ENCODE measurements at regions not wholly inside any gene's neighbourhood (a gene's known extent, or its start where the extent isn't known, plus 50 kb on each side); places are given as distances from the start of the nearest gene placed in this dataset.

DNA sequence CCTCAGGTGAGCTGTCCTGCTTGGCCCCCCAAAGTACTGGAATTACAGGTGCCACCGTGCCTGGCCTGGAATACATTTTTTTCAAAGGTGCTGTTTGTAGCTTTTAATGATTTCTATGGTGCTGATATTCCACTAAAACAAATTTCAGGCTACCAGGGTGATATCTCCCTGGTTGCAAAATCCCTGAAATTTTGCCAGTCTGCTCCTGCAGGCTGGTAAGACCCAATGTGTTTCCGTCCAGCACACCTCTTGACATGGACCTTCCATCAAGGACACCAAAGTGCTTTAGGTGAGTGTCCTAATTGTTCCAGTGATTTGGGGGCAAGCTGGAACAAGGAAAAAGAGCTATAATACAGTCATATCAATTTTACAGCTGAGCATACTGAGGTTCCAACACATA lies 69.8 kb upstream of the KMT2C start:
- Histone ChIP-seq H3K9me3 (no peaks in the 10 kb centered on the region), H3K36me3 (no peaks in the 10 kb centered on the region), H3K27ac (no peak overlapping the region), H3K27me3 (no peaks in the 10 kb centered on the region), H3K4me1 (no peaks in the 10 kb centered on the region), H3K4me3 (no peak overlapping the region)
- TF ChIP-seq, protein P1, sequence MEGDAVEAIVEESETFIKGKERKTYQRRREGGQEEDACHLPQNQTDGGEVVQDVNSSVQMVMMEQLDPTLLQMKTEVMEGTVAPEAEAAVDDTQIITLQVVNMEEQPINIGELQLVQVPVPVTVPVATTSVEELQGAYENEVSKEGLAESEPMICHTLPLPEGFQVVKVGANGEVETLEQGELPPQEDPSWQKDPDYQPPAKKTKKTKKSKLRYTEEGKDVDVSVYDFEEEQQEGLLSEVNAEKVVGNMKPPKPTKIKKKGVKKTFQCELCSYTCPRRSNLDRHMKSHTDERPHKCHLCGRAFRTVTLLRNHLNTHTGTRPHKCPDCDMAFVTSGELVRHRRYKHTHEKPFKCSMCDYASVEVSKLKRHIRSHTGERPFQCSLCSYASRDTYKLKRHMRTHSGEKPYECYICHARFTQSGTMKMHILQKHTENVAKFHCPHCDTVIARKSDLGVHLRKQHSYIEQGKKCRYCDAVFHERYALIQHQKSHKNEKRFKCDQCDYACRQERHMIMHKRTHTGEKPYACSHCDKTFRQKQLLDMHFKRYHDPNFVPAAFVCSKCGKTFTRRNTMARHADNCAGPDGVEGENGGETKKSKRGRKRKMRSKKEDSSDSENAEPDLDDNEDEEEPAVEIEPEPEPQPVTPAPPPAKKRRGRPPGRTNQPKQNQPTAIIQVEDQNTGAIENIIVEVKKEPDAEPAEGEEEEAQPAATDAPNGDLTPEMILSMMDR (IDR thresholded peaks at IDR 0.05): no peak
- no peak for TF ChIP-seq EP300 (IDR thresholded peaks at IDR 0.05)
- no peak for TF ChIP-seq POLR2A (IDR thresholded peaks at IDR 0.05)
- WGBS, 2 donors: 87 to 95% methylated on average over 2 of the region's 2 CpGs
- intact Hi-C loops (cut with DNase I): no loop called here
- DNase-seq: no peak

DNA sequence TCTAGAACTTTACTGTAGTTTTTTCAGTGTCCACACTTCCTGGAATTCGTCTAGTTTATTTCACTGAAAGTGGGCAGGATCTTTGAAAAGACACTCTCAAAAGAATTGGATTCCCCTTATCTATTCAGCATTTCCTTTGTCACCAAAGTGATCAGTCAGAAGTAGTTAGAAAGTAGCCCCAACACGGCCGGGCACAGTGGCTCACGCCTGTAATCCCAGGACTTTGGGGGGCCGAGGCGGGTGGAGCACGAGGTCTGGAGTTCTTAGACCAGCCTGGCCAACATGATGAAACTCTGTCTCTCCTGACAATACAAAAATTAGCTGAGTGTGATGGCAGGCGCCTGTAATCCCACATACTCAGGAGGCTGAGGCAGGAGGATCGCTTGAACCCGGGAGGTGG lies 69.0 kb upstream of the KMT2C start:
- Histone ChIP-seq H3K4me1 (no peaks in the 10 kb centered on the region), H3K27me3 (no peaks in the 10 kb centered on the region), H3K4me3 (no peak overlapping the region), H3K36me3 (no peaks in the 10 kb centered on the region), H3K27ac (no peak overlapping the region), H3K9me3 (no peaks in the 10 kb centered on the region)
- WGBS, 2 donors: 86 to 89% methylated on average over 10 of the region's 10 CpGs
- no peak for TF ChIP-seq POLR2AphosphoS5 (IDR thresholded peaks at IDR 0.05)
- no peak for TF ChIP-seq POLR2A (IDR thresholded peaks at IDR 0.05)
- TF ChIP-seq, protein P1 (IDR thresholded peaks at IDR 0.05): no peak
- no peak for TF ChIP-seq EP300 (IDR thresholded peaks at IDR 0.05)
- intact Hi-C loops (cut with DNase I): no loop called here
- DNase-seq: no peak

DNA sequence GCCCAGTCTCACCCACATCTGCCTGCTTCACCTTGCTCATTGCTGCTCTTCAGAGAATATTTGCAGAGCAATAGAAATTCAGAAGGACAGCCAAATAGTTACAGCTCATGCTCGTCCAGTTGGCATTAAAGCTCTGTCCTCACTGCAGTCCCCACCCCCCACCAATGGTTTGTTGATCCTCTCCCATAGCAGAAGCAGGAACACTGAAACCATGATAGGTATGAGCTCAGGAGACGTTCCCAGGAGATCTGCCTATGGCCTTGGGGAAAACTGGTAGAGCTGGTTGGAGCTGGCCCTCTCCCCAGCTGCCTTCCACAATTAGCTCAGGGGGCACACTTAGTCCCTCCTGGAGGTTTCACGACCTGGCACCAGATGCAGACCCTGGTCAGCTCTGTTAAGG lies 68.6 kb upstream of the KMT2C start:
- WGBS, 2 donors: 16 to 47% methylated on average over 3 of the region's 3 CpGs
- H3K4me1 ChIP-seq: no peaks in the 10 kb centered on the region
- H3K27ac ChIP-seq: no peak overlapping the region
- H3K9me3 ChIP-seq: no peaks in the 10 kb centered on the region
- TF ChIP-seq POLR2AphosphoS5 (IDR thresholded peaks at IDR 0.05): no peak
- no peak for TF ChIP-seq POLR2A (IDR thresholded peaks at IDR 0.05)
- no peak for TF ChIP-seq EP300 (IDR thresholded peaks at IDR 0.05)
- TF ChIP-seq, protein P1 (IDR thresholded peaks at IDR 0.05): no peak
- no peaks in the 10 kb centered on the region for H3K36me3 ChIP-seq
- H3K4me3 ChIP-seq: no peak overlapping the region
- DNase-seq: no peak
- intact Hi-C loops (cut with DNase I): no loop called here
- H3K27me3 ChIP-seq: no peaks in the 10 kb centered on the region

DNA sequence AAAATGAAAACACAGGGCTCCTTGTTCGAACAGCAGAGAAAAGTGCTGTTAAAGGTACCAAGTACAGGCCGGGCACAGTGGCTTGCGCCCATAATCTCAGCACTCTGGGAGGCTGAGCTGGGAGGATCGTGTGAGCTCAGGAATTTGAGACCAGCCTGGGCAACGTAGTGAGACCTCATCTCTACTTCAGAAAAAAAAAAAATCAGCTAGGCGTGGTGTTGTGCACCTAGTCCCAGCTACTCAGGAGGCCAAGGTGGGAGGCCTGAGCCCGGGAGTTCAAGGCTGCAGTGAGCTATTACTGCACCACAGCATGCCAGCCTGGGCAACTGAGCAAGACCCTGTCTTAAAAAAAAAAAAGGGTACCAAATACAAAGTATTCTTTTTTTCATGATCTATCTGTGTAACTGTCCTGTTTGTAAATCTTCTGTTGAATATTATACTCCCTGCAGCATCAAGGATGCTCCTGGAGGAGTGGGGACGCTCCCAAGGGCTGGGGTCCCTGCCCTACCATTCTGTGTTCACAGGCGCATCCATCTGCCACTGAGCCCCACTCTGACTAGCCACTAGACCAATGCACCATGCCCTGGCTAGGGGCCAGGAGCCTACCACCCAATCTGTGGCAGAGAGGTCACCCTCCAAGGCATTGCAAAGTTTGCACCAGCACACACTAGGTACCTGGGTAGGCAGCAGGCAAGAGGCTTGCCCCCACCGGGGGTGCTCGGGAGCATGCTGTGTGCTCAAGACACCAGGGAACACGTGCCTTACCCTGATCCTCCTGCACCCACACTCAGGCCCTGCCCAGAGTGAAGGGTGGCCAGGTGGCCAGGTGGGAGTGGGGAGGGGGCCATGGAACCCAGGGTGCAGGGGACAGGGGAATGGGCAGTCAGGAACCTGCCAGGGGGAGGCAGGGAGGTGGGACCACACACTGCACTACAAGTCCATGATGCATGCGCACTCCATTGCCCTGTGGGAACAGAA lies 67.3 kb upstream of the KMT2C start:
- Histone ChIP-seq H3K27me3 (no peaks in the 10 kb centered on the region), H3K4me1 (no peaks in the 10 kb centered on the region), H3K36me3 (no peaks in the 10 kb centered on the region), H3K4me3 (no peak overlapping the region), H3K9me3 (no peaks in the 10 kb centered on the region), H3K27ac (no peak overlapping the region)
- intact Hi-C loops (cut with DNase I): no loop called here
- 86 to 92% methylated on average over 13 of the region's 13 CpGs for WGBS, 2 donors
- DNase-seq: no peak
- no peak for TF ChIP-seq EP300 (IDR thresholded peaks at IDR 0.05)
- no peak for TF ChIP-seq POLR2A (IDR thresholded peaks at IDR 0.05)
- TF ChIP-seq, protein P1 (IDR thresholded peaks at IDR 0.05): no peak
- no peak for TF ChIP-seq POLR2AphosphoS5 (IDR thresholded peaks at IDR 0.05)
